ENCODE measurements at regions not wholly inside any gene's neighbourhood (a gene's known extent, or its start where the extent isn't known, plus 50 kb on each side); places are given as distances from the start of the nearest gene placed in this dataset.

- Histone ChIP-seq H3K4me3 (no peak overlapping the region), H3K4me1 (ENCODE audit: insufficient read depth) (no peaks in the 10 kb centered on the region), H4K20me1 (replicated peaks; ENCODE audit: insufficient read depth) (no peaks in the 10 kb centered on the region), H2AFZ (no peak overlapping the region), H3K27ac (ENCODE audit: low read depth) (no peak overlapping the region), H3K27me3 (ENCODE audit: insufficient read depth) (no peaks in the 10 kb centered on the region), H3K79me2 (replicated peaks; ENCODE audit: insufficient read depth) (no peaks in the 10 kb centered on the region), H3F3A (replicated peaks; ENCODE audit: low read depth) (no peaks in the 10 kb centered on the region), H3K9me2 (ENCODE audit: insufficient read depth) (no peaks in the 10 kb centered on the region), H3K4me2 (no peak overlapping the region), H3K36me3 (ENCODE audit: insufficient read depth) (no peaks in the 10 kb centered on the region)
- H3K27me3 Mint-ChIP-seq (ENCODE audit: insufficient read depth, low read depth, poor library complexity), result peaks cover 6% of the 10 kb centered on the region
- no peaks in the 10 kb centered on the region for H3K4me1 Mint-ChIP-seq
- no peak overlapping the region for H3K4me3 Mint-ChIP-seq
- H3K36me3 Mint-ChIP-seq (ENCODE audit: low read depth), result peaks cover 44% of the 10 kb centered on the region
- no peak overlapping the region for H3K27ac Mint-ChIP-seq
- DNase-seq (ENCODE audit: low spot score) (no peak), ATAC-seq (no peak)
- TF ChIP-seq ZNF331 (CRISPR knock-in tag; IDR thresholded peaks at IDR 0.05; ENCODE audit: low read depth) (no peak), POLR2AphosphoS5 (IDR thresholded peaks at IDR 0.05; ENCODE audit: low read depth) (no peak), EZH2phosphoT487 (IDR thresholded peaks at IDR 0.05; ENCODE audit: unreplicated experiment) (no peak), ETS1 (IDR thresholded peaks at IDR 0.05) (no peak), EZH2 (IDR thresholded peaks at IDR 0.05; ENCODE audit: low read depth, unreplicated experiment) (no peak), CTCF (conservative IDR thresholded peaks at IDR 0.05; ENCODE audit: low read depth in 2 of 2) (no peak), ZNF114 (CRISPR knock-in tag; IDR thresholded peaks at IDR 0.05) (no peak), STAT1 (IDR thresholded peaks at IDR 0.05; ENCODE audit: unreplicated experiment) (no peak), CREB1 (CRISPR knock-in tag; IDR thresholded peaks at IDR 0.05; ENCODE audit: low read depth) (no peak), ZNF462 (CRISPR knock-in tag; IDR thresholded peaks at IDR 0.05) (no peak), NANOG (IDR thresholded peaks at IDR 0.05; ENCODE audit: borderline replicate concordance) (no peak)
- H3K9me3 Mint-ChIP-seq, result peaks cover 94% of the 10 kb centered on the region
Observed at GRCh38 chr12:127287256-127287655, 979.7 kb upstream of the TMEM132C start.
